Loucy (cell line): ENCODE measurements at regions not wholly inside any gene's neighbourhood (a gene's known extent, or its start where the extent isn't known, plus 50 kb on each side); places are given as distances from the start of the nearest gene placed in this dataset.

ENCODE experiments used
- H2AFZ ChIP-seq: fragments of 200-600 bp; sonication (generic); 2 replicates; pipeline ENCODE4 v1.6.0; 2016; ENCODE audit warnings: antibody characterized with exemption, mild to moderate bottlenecking, low read length, moderate library complexity
- H3F3A ChIP-seq: fragments of 200-600 bp; 2 replicates; pipeline ENCODE4 v1.6.0; 2016; ENCODE audit warnings: antibody characterized with exemption, low read depth, mild to moderate bottlenecking
- H3K27me3 ChIP-seq: fragments of 200-600 bp; sonication (generic); 2 replicates; pipeline ENCODE4 v1.6.1; 2014; ENCODE audit warnings: low read length, mild to moderate bottlenecking; ENCODE audit not compliant: insufficient read depth, poor library complexity, severe bottlenecking
- H3K36me3 ChIP-seq: fragments of 200-600 bp; sonication (generic); 2 replicates; pipeline ENCODE4 v1.6.1; 2016; ENCODE audit warnings: low read length; ENCODE audit not compliant: insufficient read depth
- H3K4me1 ChIP-seq: fragments of 200-600 bp; sonication (generic); 2 replicates; pipeline ENCODE4 v1.5.1; 2014; ENCODE audit warnings: low read length, mild to moderate bottlenecking; ENCODE audit not compliant: insufficient read depth, poor library complexity, severe bottlenecking
- H3K4me2 ChIP-seq: fragments of 200-600 bp; sonication (generic); 2 replicates; pipeline ENCODE4 v1.6.0; 2014; ENCODE audit warnings: antibody characterized with exemption, low read length, low read depth, mild to moderate bottlenecking; ENCODE audit not compliant: poor library complexity, severe bottlenecking
- H3K4me3 ChIP-seq: fragments of 200-600 bp; sonication (generic); 2 replicates; pipeline ENCODE4 v1.5.1; 2014; ENCODE audit warnings: low read length, mild to moderate bottlenecking, mixed read lengths; ENCODE audit not compliant: poor library complexity, severe bottlenecking
- H3K79me2 ChIP-seq: fragments of 200-600 bp; sonication (generic); 2 replicates; pipeline ENCODE4 v1.6.1; 2014; ENCODE audit warnings: low read length; ENCODE audit not compliant: insufficient read depth
- H3K9ac ChIP-seq: fragments of 200-600 bp; sonication (generic); 2 replicates; pipeline ENCODE4 v1.6.0; 2014; ENCODE audit warnings: mild to moderate bottlenecking, low read depth, low read length, moderate library complexity; ENCODE audit not compliant: poor library complexity, severe bottlenecking
- H3K9me2 ChIP-seq: fragments of 200-600 bp; sonication (generic); replicated peaks from 2 replicates; pipeline ENCODE4 v1.6.1; 2016; ENCODE audit warnings: low read depth, low read length, mixed read lengths
- H3K9me3 ChIP-seq: fragments of 200-600 bp; sonication (generic); 2 replicates; pipeline ENCODE4 v1.6.1; 2014; ENCODE audit warnings: mild to moderate bottlenecking, antibody characterized with exemption, low read length, low read depth; ENCODE audit not compliant: insufficient read depth
- H4K20me1 ChIP-seq: fragments of 200-600 bp; sonication (generic); 2 replicates; pipeline ENCODE4 v1.6.0; 2014; ENCODE audit warnings: antibody characterized with exemption, low read length, mild to moderate bottlenecking; ENCODE audit not compliant: insufficient read depth, poor library complexity, severe bottlenecking
- CTCF ChIP-seq: fragments of 200-600 bp; sonication (generic); conservative IDR thresholded peaks from 2 replicates; pipeline ENCODE4 v1.5.1; 2014; ENCODE audit warnings: mild to moderate bottlenecking, antibody characterized with exemption, low read length
- EZH2phosphoT487 ChIP-seq: fragments of 200-600 bp; IDR thresholded peaks from 2 replicates; pipeline ENCODE4 v1.6.1; 2018; ENCODE audit warnings: antibody characterized with exemption, mild to moderate bottlenecking, moderate library complexity, borderline replicate concordance

- Histone ChIP-seq H3K4me2 (no peak overlapping the region), H3K4me3 (no peak overlapping the region), H3K79me2 (no peaks in the 10 kb centered on the region), H4K20me1 (no peaks in the 10 kb centered on the region), H3K36me3 (no peaks in the 10 kb centered on the region), H3K9me2 (no peaks in the 10 kb centered on the region), H3F3A (no peaks in the 10 kb centered on the region), H3K9me3 (no peaks in the 10 kb centered on the region), H3K9ac (no peak overlapping the region), H3K4me1 (no peaks in the 10 kb centered on the region), H2AFZ (no peak overlapping the region), H3K27me3 (no peaks in the 10 kb centered on the region)
- TF ChIP-seq EZH2phosphoT487, result no peak
- no peak for TF ChIP-seq CTCF
Observed at GRCh38 chr16:73432850-73433730, 385.2 kb upstream of the ZFHX3 start.

- Histone ChIP-seq H3K9me2 (no peaks in the 10 kb centered on the region), H2AFZ (no peak overlapping the region), H3K27me3 (no peaks in the 10 kb centered on the region), H3K79me2 (no peaks in the 10 kb centered on the region), H3K36me3 (no peaks in the 10 kb centered on the region), H3K9me3 (no peaks in the 10 kb centered on the region), H4K20me1 (no peaks in the 10 kb centered on the region), H3K9ac (no peak overlapping the region), H3K4me1 (no peaks in the 10 kb centered on the region), H3K4me3 (no peak overlapping the region), H3F3A (no peaks in the 10 kb centered on the region), H3K4me2 (no peak overlapping the region)
- no peak for TF ChIP-seq EZH2phosphoT487
- no peak for TF ChIP-seq CTCF
Observed at GRCh38 chr16:73430138-73430537, 382.2 kb upstream of the ZFHX3 start.

- Histone ChIP-seq H3K27me3 (no peaks in the 10 kb centered on the region), H2AFZ (no peak overlapping the region), H3K4me3 (no peak overlapping the region), H3K36me3 (no peaks in the 10 kb centered on the region), H3K4me1 (no peaks in the 10 kb centered on the region), H4K20me1 (no peaks in the 10 kb centered on the region), H3K79me2 (no peaks in the 10 kb centered on the region), H3K9ac (no peak overlapping the region), H3K9me2 (no peaks in the 10 kb centered on the region), H3K4me2 (no peak overlapping the region), H3K9me3 (no peaks in the 10 kb centered on the region), H3F3A (no peaks in the 10 kb centered on the region)
- TF ChIP-seq EZH2phosphoT487 (no peak), CTCF (no peak)
Observed at GRCh38 chr16:73428121-73428520, 380.2 kb upstream of the ZFHX3 start.
